ENCODE measurements at regions not wholly inside any gene's neighbourhood (a gene's known extent, or its start where the extent isn't known, plus 50 kb on each side); places are given as distances from the start of the nearest gene placed in this dataset.

DNA sequence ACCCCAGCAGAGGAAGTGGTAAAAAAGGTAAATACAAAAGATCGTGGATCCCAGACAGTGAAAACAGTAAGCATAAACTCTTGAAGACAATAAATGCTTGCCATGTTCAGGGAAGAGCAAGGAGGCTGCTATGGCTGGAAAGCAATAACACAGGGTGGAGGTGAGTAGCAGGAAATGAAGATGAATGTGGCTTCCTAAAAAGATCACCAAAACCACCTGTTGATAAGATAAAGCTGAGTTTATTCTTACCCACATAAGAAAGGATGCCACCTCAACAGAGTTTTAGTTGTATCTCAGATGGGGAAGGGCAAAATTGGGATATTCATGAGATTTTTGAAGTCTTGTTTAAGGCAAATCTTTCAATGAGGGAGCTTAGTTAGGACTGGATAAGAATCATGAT lies 273.3 kb downstream of the MSX2 start:
- Histone ChIP-seq H4K8ac (ENCODE audit: low read depth, low read length) (no peak overlapping the region), H3K4ac (ENCODE audit: low read length) (no peak overlapping the region), H2BK12ac (ENCODE audit: low read length) (no peak overlapping the region), H3K79me1 (ENCODE audit: low read depth, low read length) (no peaks in the 10 kb centered on the region), H3K27me3 (ENCODE audit: control insufficient read depth in 3 of 3, insufficient read depth in 3 of 3, low read depth in 1 of 3, low read length in 3 of 3) (no peaks in the 10 kb centered on the region), H2AFZ (ENCODE audit: low read length) (no peak overlapping the region), H3K27ac (replicated peaks; ENCODE audit: low read length) (no peak overlapping the region), H2BK120ac (ENCODE audit: low read depth, low read length) (no peak overlapping the region), H3K9me3 (replicated peaks in 1 of 2; ENCODE audit: control insufficient read depth in 2 of 2, insufficient read depth in 1 of 2, low read depth in 1 of 2, low read length in 2 of 2) (peaks cover 0 to 2% of the 10 kb centered on the region in 2 donors), H3K23ac (ENCODE audit: low read depth, low read length, poor library complexity) (no peak overlapping the region), H4K91ac (ENCODE audit: low read depth, low read length, poor library complexity) (no peak overlapping the region), H3K9ac (ENCODE audit: low read depth, low read length, poor library complexity) (no peak overlapping the region), H3K4me1 (ENCODE audit: control insufficient read depth in 2 of 2, insufficient read depth in 1 of 2, low read depth in 1 of 2, low read length in 2 of 2) (peaks cover 0 to 2% of the 10 kb centered on the region in 2 donors), H3K18ac (ENCODE audit: low read length) (no peak overlapping the region), H3K36me3 (replicated peaks in 1 of 2; ENCODE audit: control insufficient read depth in 2 of 2, insufficient read depth in 2 of 2, low read length in 2 of 2) (no peaks in the 10 kb centered on the region), H3K4me2 (ENCODE audit: insufficient read depth, low read length, poor library complexity, severe bottlenecking) (no peak overlapping the region), H2AK5ac (ENCODE audit: low read depth, low read length) (no peak overlapping the region), H2BK5ac (ENCODE audit: low read length) (no peak overlapping the region), H2BK15ac (ENCODE audit: low read length) (no peak overlapping the region), H3K4me3 (ENCODE audit: low read length in 2 of 2) (no peak overlapping the region), H3K14ac (ENCODE audit: low read length) (no peak overlapping the region)
- no peak for DNase-seq (ENCODE audit: low spot score)
- WGBS, 2 donors (ENCODE audit: extremely low coverage in 2 of 2, insufficient read length in 2 of 2, insufficient replicate concordance in 1 of 2): no CpG with 5 or more reads among the region's 1 CpG

- Histone ChIP-seq H3K9ac (ENCODE audit: low read depth, low read length, poor library complexity) (no peak overlapping the region), H3K23ac (ENCODE audit: low read depth, low read length, poor library complexity) (no peak overlapping the region), H3K27me3 (ENCODE audit: control insufficient read depth in 3 of 3, insufficient read depth in 3 of 3, low read depth in 1 of 3, low read length in 3 of 3) (no peaks in the 10 kb centered on the region), H3K36me3 (replicated peaks in 1 of 2; ENCODE audit: control insufficient read depth in 2 of 2, insufficient read depth in 2 of 2, low read length in 2 of 2) (no peaks in the 10 kb centered on the region), H4K91ac (ENCODE audit: low read depth, low read length, poor library complexity) (no peak overlapping the region), H2BK12ac (ENCODE audit: low read length) (no peak overlapping the region), H2BK15ac (ENCODE audit: low read length) (no peak overlapping the region), H2AFZ (ENCODE audit: low read length) (no peak overlapping the region), H3K9me3 (replicated peaks in 1 of 2; ENCODE audit: control insufficient read depth in 2 of 2, insufficient read depth in 1 of 2, low read depth in 1 of 2, low read length in 2 of 2) (peaks cover 0 to 2% of the 10 kb centered on the region in 2 donors), H3K4ac (ENCODE audit: low read length) (no peak overlapping the region), H3K4me1 (ENCODE audit: control insufficient read depth in 2 of 2, insufficient read depth in 1 of 2, low read depth in 1 of 2, low read length in 2 of 2) (no peaks in the 10 kb centered on the region), H3K4me3 (ENCODE audit: low read length in 2 of 2) (no peak overlapping the region), H3K4me2 (ENCODE audit: insufficient read depth, low read length, poor library complexity, severe bottlenecking) (no peak overlapping the region), H3K79me1 (ENCODE audit: low read depth, low read length) (no peaks in the 10 kb centered on the region), H3K27ac (replicated peaks; ENCODE audit: low read length) (no peak overlapping the region), H2BK120ac (ENCODE audit: low read depth, low read length) (no peak overlapping the region), H2AK5ac (ENCODE audit: low read depth, low read length) (no peak overlapping the region), H4K8ac (ENCODE audit: low read depth, low read length) (no peak overlapping the region), H3K18ac (ENCODE audit: low read length) (no peak overlapping the region), H2BK5ac (ENCODE audit: low read length) (no peak overlapping the region), H3K14ac (ENCODE audit: low read length) (no peak overlapping the region)
- DNase-seq (ENCODE audit: low spot score): no peak
- no CpG with 5 or more reads among the region's 4 CpGs for WGBS, 2 donors (ENCODE audit: extremely low coverage in 2 of 2, insufficient read length in 2 of 2, insufficient replicate concordance in 1 of 2)
Measured at GRCh38 chr5:174996941-174997340, 272.6 kb downstream of the MSX2 start.

- DNase-seq (ENCODE audit: low spot score): no peak
- no peak overlapping the region for H3K18ac ChIP-seq (ENCODE audit: low read length)
- no peak overlapping the region for H2AK5ac ChIP-seq (ENCODE audit: low read depth, low read length)
- H3K14ac ChIP-seq (ENCODE audit: low read length): no peak overlapping the region
- H3K79me1 ChIP-seq (ENCODE audit: low read depth, low read length): no peaks in the 10 kb centered on the region
- H2BK12ac ChIP-seq (ENCODE audit: low read length): no peak overlapping the region
- no peak overlapping the region for H3K4ac ChIP-seq (ENCODE audit: low read length)
- H4K8ac ChIP-seq (ENCODE audit: low read depth, low read length): no peak overlapping the region
- WGBS, 2 donors (ENCODE audit: extremely low coverage in 2 of 2, insufficient read length in 2 of 2, insufficient replicate concordance in 1 of 2): no CpG with 5 or more reads among the region's 3 CpGs
- H2AFZ ChIP-seq (ENCODE audit: low read length): no peak overlapping the region
- H3K9me3 ChIP-seq (replicated peaks in 1 of 2; ENCODE audit: control insufficient read depth in 2 of 2, insufficient read depth in 1 of 2, low read depth in 1 of 2, low read length in 2 of 2): peaks cover 0 to 2% of the 10 kb centered on the region in 2 donors
- no peak overlapping the region for H3K4me2 ChIP-seq (ENCODE audit: insufficient read depth, low read length, poor library complexity, severe bottlenecking)
- no peak overlapping the region for H2BK5ac ChIP-seq (ENCODE audit: low read length)
- H2BK15ac ChIP-seq (ENCODE audit: low read length): no peak overlapping the region
- no peaks in the 10 kb centered on the region for H3K27me3 ChIP-seq (ENCODE audit: control insufficient read depth in 3 of 3, insufficient read depth in 3 of 3, low read depth in 1 of 3, low read length in 3 of 3)
- H3K36me3 ChIP-seq (replicated peaks in 1 of 2; ENCODE audit: control insufficient read depth in 2 of 2, insufficient read depth in 2 of 2, low read length in 2 of 2): no peaks in the 10 kb centered on the region
- H3K9ac ChIP-seq (ENCODE audit: low read depth, low read length, poor library complexity): no peak overlapping the region
- no peak overlapping the region for H3K23ac ChIP-seq (ENCODE audit: low read depth, low read length, poor library complexity)
- H2BK120ac ChIP-seq (ENCODE audit: low read depth, low read length): no peak overlapping the region
- no peak overlapping the region for H4K91ac ChIP-seq (ENCODE audit: low read depth, low read length, poor library complexity)
- no peak overlapping the region for H3K27ac ChIP-seq (replicated peaks; ENCODE audit: low read length)
- H3K4me1 ChIP-seq (ENCODE audit: control insufficient read depth in 2 of 2, insufficient read depth in 1 of 2, low read depth in 1 of 2, low read length in 2 of 2): peaks cover 0 to 2% of the 10 kb centered on the region in 2 donors
- no peak overlapping the region for H3K4me3 ChIP-seq (ENCODE audit: low read length in 2 of 2)
Measured at GRCh38 chr5:174995827-174996226, 271.4 kb downstream of the MSX2 start.

DNA sequence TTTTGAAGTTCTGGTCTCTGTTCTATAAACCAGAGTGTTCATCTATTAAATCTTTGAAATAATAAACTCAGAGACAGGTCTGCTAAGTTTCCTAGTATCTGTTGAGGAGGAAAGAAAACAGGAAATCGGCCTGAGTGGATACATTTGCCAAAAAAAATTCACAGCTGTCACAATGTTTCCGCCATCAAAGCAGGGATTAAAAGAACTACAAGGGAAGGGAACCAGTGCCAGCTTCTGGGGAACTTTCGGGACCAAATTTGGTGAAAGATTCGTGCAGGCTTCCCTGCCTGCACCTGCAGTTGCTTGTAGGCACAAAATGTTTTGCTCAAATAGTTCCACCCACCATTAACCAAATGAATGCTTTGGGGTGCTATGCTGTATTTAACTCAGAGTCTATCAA lies 267.5 kb downstream of the MSX2 start:
- H2AFZ ChIP-seq (ENCODE audit: low read length): no peak overlapping the region
- no peaks in the 10 kb centered on the region for H3K79me1 ChIP-seq (ENCODE audit: low read depth, low read length)
- no peak overlapping the region for H2BK5ac ChIP-seq (ENCODE audit: low read length)
- H3K27me3 ChIP-seq (ENCODE audit: control insufficient read depth in 3 of 3, insufficient read depth in 3 of 3, low read depth in 1 of 3, low read length in 3 of 3): no peaks in the 10 kb centered on the region
- DNase-seq (ENCODE audit: low spot score): no peak
- H3K23ac ChIP-seq (ENCODE audit: low read depth, low read length, poor library complexity): no peak overlapping the region
- no peak overlapping the region for H3K27ac ChIP-seq (replicated peaks; ENCODE audit: low read length)
- no peak overlapping the region for H4K91ac ChIP-seq (ENCODE audit: low read depth, low read length, poor library complexity)
- no peak overlapping the region for H3K9ac ChIP-seq (ENCODE audit: low read depth, low read length, poor library complexity)
- H3K14ac ChIP-seq (ENCODE audit: low read length): no peak overlapping the region
- no peak overlapping the region for H4K8ac ChIP-seq (ENCODE audit: low read depth, low read length)
- no peaks in the 10 kb centered on the region for H3K9me3 ChIP-seq (replicated peaks in 1 of 2; ENCODE audit: control insufficient read depth in 2 of 2, insufficient read depth in 1 of 2, low read depth in 1 of 2, low read length in 2 of 2)
- no peak overlapping the region for H3K4ac ChIP-seq (ENCODE audit: low read length)
- no peak overlapping the region for H3K4me3 ChIP-seq (ENCODE audit: low read length in 2 of 2)
- no peak overlapping the region for H3K18ac ChIP-seq (ENCODE audit: low read length)
- WGBS, 2 donors (ENCODE audit: extremely low coverage in 2 of 2, insufficient read length in 2 of 2, insufficient replicate concordance in 1 of 2): no CpG with 5 or more reads among the region's 4 CpGs
- no peak overlapping the region for H2AK5ac ChIP-seq (ENCODE audit: low read depth, low read length)
- no peak overlapping the region for H2BK15ac ChIP-seq (ENCODE audit: low read length)
- H3K4me1 ChIP-seq (ENCODE audit: control insufficient read depth in 2 of 2, insufficient read depth in 1 of 2, low read depth in 1 of 2, low read length in 2 of 2): peaks cover 0 to 2% of the 10 kb centered on the region in 2 donors
- H3K36me3 ChIP-seq (replicated peaks in 1 of 2; ENCODE audit: control insufficient read depth in 2 of 2, insufficient read depth in 2 of 2, low read length in 2 of 2): no peaks in the 10 kb centered on the region
- H3K4me2 ChIP-seq (ENCODE audit: insufficient read depth, low read length, poor library complexity, severe bottlenecking): no peak overlapping the region
- no peak overlapping the region for H2BK12ac ChIP-seq (ENCODE audit: low read length)
- no peak overlapping the region for H2BK120ac ChIP-seq (ENCODE audit: low read depth, low read length)

All from neuronal stem cell (in vitro differentiated cells).